ENCODE measurements at regions not wholly inside any gene's neighbourhood (a gene's known extent, or its start where the extent isn't known, plus 50 kb on each side); places are given as distances from the start of the nearest gene placed in this dataset.
"Not testable (repeated sequence)": the region's sequence is repeated elsewhere in the genome, so short reads cannot be mapped to it uniquely, and the experiment has no call there.

DNA sequence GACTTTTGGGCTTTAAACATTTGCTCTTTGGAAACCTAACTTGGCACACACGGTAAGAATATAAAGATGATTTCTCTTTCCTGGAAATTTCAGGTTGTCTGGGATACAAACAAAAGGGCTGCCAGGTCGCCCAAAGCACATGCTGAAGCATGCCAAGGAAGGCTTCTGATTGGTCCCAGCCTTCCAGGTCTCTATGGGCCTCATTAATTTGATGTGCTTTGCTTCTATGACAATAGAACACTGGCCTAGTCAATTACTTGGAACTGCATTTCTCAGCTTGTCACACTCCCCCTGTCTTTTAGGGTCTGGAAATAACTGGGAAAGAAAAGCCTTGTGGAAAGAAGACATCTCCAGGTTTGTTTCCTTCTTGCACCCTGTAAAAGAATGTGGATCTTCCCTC, 228.9 kb downstream of the ADCYAP1 start:
- no peak for DNase-seq (ENCODE audit: low read depth in 2 of 2)

DNA sequence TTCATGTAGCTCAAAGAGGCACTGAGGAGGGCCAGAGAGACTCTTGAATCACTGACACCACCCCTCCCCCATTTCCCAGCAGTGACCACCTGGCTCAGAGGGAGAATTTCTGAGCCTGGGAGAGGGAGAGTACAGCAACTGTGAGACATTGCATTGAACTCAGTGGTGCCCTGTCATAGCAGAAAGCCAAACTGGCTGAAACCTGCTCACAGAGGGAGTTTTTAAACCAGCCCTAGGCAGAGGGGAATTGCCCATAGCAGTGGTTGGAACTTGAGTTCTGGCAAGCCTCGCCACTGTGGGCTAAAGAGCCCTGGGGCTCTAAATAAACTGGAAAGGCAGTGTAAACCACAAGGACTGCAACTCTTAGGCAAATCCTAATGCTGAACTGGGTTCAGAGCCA, 243.1 kb downstream of the ADCYAP1 start:
- DNase-seq (ENCODE audit: low read depth in 2 of 2) = no peak

DNA sequence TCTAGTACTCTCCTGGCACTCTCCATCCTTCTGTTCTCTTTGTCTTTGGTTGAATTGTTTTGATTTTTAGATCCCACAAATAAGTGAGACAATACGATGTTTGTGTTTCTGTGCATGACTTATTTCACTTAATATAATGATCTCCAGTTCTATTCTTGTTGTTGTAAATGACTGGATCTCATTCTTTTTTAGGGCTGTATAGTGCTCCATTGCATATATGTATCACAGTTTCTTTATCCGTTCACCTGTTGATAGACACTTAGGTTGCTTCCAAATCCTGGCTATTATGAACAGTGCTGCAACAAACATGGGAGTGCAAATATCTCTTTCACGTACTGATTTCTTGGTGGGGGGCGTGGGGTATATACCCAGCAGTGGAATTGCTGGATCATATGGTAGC, 245.0 kb downstream of the ADCYAP1 start:
- DNase-seq (ENCODE audit: low read depth in 2 of 2) = no peak

DNA sequence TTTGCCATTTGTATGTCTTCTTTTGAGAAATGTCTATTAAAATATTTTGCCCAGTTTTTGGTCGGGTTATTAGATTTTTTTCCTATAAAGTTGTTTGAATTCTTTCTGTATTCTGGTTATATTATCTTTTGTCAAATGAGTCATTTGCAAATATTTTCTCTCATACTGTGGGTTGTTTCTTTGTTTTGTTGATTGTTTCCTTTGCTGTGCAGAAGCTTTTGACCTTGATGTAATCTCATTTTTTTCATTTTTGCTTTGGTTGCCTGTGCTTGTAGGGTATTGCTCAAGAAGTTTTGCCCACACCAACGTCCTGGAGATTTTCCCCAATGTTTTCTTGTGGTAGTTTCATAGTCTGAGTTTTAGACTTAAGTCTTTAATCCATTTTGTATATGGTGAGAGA, 245.7 kb downstream of the ADCYAP1 start:
- DNase-seq (ENCODE audit: low read depth in 2 of 2) = no peak

DNA sequence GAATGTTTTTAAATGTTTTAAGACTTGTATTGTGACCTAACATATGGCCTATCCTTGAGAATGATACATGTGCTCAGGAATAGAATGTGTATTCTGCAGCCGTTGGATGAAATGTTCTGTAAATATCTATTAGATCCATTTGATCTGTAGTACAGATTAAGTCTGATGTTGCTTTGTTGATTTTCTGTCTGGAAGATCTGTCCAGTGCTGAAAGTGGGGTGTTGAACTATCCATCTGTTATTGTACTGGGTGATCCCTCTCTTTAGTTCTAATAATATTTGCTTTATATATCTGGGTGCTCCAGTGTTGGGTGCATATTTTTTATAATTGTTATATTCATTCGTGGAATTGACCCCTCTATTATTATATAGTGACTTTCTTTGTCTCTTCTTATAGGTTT, 248.3 kb downstream of the ADCYAP1 start:
- not testable (repeated sequence) for DNase-seq (ENCODE audit: low read depth in 2 of 2)

DNA sequence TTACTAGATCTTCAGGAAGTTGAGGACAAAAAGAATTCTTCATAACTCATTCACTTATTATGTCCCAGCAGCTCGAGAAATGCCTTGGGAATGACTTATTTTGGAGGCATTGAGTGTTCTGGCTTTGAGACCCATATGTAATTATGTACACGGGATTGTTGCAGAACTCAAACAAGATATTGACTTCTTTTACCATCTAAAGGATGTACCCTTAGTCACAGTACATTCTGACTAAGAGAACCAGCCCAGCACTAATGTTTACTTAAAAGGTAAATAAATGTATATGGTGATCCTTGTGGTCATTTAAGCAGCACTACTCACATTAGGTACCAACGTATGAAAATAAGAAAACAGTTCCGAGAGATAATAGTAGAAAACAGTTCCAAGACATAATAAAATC, 268.9 kb downstream of the ADCYAP1 start:
- no peak for DNase-seq (ENCODE audit: low read depth in 2 of 2)

DNA sequence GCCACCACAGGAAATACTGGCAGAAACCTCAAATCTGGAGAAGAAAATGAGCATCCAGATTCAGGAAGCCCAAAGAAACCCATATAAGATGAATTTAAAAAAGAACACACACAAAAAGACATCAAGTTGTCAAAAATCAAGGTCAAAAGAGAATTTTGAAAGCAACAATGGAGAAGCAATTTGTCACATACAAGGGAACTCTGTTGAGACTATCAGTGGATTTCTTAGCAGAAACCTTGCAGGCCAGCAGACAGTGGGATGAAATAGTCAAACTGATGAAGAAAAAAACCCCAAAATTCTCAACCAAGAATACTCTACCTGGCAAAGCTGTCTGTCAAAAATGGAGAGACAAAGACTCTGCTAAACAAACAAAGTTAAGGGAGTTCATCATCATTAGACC, 272.6 kb downstream of the ADCYAP1 start:
- DNase-seq (ENCODE audit: low read depth in 2 of 2) = no peak

DNA sequence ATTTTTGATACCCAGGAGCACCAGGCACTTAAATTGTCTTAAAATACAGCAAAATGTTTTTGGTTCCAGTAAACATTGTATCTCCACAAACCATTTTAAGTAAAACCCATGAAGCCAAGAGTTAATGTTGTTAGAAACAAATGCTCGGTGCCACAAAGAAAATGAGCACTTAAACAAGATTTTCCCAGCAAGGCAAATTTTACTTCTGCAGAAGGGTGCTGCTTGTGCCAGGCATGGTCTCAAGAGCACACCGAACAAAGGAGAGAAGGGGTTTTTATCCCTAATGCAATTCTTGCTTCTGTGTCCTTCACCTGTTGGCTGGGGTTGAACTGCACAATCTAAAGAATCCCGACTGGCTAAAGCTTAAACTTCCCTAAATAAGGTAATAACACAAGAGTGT, 286.7 kb downstream of the ADCYAP1 start:
- no peak for DNase-seq (ENCODE audit: low read depth in 2 of 2)

DNA sequence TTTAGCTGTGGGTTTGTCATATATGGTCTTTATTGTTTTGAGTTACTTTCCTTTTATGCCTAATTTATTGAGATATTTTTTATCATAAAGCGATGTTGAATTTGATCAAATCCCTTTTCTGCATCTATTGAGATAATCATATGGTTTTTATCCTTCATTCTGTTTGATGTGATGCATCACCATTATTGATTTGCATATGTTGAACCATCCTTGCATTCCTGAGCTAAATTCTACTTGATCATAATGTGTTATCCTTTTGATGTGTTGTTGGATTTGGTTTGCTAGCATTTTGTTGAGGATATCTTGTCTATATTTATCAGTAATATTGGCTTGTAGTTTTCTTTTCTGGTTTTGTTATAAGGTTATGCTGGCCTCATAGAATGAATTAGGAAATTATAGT, 308.5 kb downstream of the ADCYAP1 start:
- DNase-seq (ENCODE audit: low read depth in 2 of 2) = no peak

DNA sequence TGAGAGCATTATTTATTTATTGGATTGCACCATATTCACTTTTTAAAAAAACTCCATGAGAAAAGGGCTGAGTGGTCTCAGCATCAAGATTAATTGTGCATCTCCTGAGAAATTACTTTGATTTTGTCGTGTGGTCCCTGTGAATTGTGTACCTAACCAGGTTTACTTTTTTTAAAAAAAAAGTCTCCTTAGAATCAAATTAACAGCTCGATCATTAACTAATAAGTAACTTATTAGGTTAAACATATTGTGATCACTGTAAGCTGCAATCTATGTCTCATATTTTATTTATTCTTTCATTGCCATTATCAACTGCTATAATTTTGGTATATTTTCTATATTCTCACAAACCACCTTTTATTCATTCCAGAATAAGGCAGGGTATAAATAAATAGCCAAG, 318.2 kb downstream of the ADCYAP1 start:
- no peak for DNase-seq (ENCODE audit: low read depth in 2 of 2)

DNA sequence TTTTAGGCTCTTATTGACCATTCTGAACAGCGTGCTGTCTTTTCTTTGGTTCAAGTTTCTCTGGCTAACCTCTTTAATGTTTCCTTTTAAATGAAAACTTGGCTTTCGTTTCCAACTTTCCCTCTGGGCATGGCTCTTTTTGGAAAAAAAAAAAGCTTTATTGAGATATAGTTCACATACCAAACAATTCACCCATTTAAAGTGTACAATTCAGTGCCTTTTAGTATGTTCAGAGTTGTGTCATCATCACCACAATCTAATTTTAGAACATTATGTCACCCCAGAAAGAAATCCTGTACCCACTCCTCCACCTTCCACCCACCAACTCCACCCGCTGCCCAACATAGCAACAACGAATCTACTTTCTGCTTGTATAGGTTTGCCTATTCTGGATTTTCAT, 322.4 kb downstream of the ADCYAP1 start:
- no peak for DNase-seq (ENCODE audit: low read depth in 2 of 2)

DNA sequence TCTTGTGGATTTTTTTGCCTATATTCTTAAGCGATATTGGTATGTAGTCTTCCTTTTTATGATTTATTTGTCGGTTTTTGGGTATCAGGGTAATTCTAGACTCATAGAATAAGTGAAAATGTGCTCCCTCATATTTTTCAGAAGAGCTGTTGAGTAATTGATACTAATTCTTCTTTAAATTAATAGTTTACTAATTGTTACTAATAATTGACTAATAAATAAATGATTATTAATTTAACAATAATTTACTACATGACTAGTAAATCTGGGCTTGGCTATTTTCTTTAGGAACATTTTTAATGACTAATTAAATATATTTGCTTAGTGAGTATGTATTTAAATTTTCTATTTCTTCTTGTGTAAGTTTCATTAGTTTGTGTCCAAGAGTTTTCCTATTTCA, 325.0 kb downstream of the ADCYAP1 start:
- DNase-seq (ENCODE audit: low read depth in 2 of 2) = no peak

DNA sequence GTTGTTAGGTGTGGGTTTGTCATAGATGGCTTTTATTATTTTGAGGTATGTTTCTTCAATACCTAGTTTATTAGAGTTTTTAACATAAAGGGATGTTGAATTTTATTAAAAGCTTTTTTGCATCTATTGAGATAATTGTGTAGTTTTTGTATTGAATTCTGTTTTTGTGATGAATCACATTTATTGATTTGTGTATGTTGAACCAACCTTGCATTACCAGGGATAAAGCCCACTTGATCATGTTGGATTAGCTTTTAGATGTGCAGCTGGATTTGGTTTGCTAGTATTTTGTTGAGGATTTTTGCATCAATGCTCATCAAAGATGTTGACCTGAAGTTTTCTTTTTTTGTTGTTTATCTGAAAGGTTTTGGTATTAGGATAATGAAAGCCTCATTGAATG, 328.2 kb downstream of the ADCYAP1 start:
- DNase-seq (ENCODE audit: low read depth in 2 of 2) = no peak

DNA sequence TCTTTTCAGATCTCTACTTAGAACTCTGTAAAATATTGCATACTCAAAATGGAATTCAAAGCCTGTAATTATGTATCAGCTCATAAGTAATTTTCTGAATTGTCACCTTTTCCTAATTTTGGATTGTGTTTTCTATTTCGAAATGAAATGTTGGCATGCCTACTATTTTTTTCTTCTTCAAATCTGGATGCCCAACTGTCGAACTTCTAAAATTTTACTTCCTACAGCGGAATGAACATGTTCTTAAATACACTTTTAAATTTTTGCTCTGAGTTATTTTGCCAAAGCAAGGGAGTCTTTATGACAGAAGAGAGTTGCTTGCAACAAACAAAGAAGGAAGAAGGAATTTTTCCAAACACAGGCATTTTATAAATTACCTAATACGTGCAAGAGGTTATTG, 336.0 kb downstream of the ADCYAP1 start:
- no peak for DNase-seq (ENCODE audit: low read depth in 2 of 2)

DNA sequence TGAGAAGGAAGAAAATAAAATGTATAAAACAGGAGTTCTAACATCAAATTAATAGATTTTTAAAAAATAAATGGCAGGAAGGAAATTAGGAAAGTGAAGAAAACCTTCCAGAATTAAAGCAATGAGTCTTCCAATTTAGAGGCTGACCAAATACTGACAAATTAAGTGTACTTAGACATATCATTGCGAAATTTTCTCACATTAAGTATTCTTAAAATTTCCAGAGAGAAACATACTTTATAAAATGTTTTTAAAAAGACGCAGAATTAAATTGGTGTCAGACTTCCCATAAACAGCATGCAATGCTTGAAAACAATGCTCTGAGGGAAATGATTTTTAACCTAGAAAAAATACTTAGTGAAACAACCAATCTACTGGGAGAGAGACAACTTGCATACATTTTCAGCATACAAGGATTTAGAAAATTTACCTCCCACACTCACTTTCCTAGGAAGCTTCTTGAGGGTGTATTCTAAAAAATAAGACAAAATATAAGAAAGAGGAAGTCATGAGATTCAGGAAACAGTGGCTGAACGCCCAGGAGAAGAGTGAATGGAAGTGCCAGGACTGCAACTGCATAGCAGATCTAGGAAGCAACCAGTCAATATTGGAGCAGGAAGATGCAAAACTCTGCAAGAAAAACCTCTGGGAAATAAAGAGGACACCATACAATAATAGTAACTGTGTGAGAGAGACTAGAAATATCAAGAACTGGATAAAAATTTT, 339.9 kb downstream of the ADCYAP1 start:
- DNase-seq (ENCODE audit: low read depth in 2 of 2) = no peak

DNA sequence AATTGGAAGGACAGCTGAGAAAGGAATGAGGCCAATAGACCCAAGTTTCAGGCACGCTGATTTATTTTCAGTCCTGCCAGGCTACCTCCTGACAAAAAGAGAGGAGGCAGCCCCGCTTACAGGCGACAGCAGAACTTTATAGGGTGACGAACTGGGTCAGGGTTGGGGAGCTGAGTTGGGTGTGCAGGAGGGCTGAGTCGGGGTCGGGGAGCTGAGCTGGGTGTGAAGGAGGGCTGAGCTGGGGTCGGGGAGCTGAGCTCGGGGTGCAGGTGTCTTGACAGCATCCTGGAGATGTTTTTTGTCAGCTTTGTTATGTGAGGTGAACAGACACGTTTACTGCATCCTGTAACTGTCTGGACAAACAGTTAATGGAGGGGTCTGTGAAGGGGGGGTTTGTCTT, 342.2 kb downstream of the ADCYAP1 start:
- DNase-seq (ENCODE audit: low read depth in 2 of 2) = no peak

DNA sequence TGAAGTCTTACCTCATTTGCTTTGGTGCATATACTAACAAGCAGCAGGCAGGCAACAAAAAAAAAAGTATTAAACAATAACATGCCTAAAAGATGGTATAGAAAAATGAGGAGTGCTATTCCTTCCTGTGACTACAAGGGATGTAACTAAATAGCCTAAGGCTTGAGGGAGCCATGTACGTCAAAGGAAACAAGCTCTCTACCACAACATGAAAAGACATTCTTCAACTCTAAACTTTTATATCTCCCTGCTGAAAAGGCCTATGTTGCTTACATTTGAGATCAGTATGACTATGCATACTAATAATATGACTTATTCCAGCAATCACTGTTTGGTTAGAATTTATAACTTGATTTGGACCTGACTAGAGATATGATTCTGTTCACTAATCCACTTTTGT, 347.9 kb downstream of the ADCYAP1 start:
- DNase-seq (ENCODE audit: low read depth in 2 of 2) = no peak

DNA sequence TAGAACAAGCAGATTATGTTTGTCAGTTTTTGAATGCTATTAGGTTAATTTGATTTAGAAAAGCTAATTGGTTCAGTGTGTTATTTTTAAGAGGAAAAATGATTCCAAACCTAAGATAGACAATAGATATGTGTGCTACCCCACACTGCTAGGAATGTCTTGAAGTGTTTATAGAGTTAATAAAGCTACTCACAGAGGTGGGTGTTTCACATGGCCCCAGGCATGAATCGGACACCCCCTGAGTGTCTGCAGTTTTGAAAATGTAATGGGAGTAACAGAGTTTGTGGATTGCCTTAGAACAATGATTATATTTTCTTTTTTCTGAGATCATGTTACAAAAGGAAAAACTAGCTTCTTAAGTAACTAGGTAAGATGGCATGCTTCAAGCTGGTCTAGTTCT, 348.3 kb downstream of the ADCYAP1 start:
- no peak for DNase-seq (ENCODE audit: low read depth in 2 of 2)

DNA sequence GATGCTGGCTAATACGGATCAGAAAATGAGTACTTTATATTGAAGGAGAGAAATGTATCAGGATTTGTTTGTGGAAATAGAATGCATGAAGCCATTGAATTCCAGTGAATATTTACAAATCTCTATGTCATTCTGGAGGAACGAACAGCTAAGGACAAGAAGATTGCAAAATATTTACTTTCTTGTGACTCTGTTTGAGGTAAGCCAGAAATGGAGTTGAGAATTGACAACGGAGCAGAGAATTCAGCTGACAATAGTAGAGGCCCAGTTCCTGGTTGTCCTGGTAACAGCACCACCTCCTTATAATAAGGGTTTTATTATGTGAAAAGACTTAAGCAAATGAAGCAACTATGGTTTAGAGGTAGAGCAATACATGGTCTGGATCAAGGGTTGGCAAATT, 349.2 kb downstream of the ADCYAP1 start:
- no peak for DNase-seq (ENCODE audit: low read depth in 2 of 2)

DNA sequence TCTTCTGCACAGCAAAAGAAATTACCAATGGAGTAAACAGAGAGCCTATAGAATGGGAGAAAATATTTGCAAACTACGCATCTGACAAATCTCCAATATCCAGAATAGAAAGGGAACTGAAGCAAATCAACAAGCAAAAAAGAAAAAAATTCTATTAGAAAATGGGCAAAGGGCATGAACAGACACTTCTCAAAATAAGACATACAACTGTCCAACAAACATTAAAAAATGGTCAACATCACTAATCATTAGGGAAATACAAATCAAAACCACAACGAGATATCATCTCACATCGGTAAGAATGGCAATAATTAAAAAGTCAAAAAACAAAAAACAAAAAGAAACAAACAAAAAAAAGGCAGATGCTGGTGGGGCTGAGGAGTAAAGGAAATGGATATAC, 356.4 kb downstream of the ADCYAP1 start:
- no peak for DNase-seq (ENCODE audit: low read depth in 2 of 2)

DNA sequence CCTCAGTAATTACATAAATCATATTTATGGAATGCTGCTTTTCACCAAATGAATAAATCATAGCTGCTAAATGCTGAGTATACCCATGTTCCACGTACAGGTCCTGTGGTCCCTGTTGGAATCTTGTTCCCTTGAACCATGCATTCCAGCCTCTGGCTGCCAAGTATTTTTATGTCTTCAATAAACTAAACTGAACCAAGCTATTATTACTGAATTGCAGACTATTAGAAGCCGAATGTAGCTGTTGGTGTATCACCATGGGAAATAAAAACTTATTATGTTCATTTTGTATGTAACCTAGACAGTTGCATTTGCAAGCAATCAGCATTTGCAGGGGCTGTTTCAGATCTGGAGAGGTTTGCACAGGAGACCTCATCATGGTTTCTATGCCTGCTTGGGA, 362.4 kb downstream of the ADCYAP1 start:
- DNase-seq (ENCODE audit: low read depth in 2 of 2) = no peak

DNA sequence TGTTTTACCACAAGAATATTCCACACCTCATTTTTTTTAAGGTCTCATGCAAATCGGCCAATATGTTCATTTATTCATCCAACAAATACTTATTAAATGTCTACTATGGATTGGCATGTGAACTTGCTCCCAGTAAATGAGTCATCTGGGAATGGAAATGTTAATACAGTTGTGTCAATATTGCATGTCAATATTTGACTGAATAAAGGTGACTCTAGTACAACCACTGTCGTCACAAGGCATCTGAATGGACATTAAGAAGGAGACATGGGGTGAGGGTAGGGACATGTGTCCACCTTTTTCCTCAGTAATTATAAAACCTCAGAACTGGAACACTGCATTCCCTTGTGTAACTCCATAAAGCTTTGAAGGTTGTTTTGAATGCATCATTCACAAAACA, 365.4 kb downstream of the ADCYAP1 start:
- no peak for DNase-seq (ENCODE audit: low read depth in 2 of 2)

DNA sequence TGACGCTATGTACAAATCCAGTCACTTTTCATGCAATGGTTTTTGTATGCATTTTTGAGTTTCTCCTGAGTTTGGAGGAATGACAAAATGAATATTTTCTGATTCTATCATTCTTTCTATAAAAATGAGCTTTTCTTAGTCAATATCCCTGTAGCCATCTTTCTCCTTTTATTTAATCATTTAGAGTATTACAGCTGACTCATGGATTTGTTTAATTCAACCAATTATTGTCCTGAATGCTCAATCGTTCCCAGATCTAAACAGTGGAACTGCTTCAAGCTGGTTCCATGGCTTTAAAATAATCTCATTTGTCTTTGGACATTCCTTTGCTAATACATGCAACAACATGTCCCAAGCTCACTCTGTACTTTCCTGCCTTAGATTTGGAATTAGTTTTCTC, 368.8 kb downstream of the ADCYAP1 start:
- no peak for DNase-seq (ENCODE audit: low read depth in 2 of 2)

DNA sequence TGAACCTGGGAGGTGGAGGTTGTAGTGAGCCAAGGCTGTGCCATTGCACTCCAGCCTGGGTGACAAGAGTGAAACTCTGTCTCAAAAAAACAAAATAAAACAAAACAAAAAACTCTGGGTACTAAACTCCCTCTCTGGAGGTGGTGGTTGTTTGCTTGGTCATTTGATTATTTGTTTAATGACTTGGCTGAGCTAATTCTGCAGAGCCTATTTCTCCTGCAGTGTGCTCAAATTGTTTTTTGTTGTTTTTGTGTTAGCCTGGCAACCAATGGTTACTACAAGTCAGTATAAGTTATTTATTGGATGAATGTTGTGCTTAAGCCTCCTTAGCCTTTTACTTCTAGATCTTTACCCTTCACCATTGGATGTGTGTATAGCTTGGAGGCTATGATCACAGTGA, 387.5 kb downstream of the ADCYAP1 start:
- no peak for DNase-seq (ENCODE audit: low read depth in 2 of 2)
